Activated naive CD4-positive, alpha-beta T cell treated with anti-CD3 and anti-CD28 coated beads, Interleukin-2, amount 50 U/mL, for 72 hours (primary cell): ENCODE measurements at regions not wholly inside any gene's neighbourhood (a gene's known extent, or its start where the extent isn't known, plus 50 kb on each side); places are given as distances from the start of the nearest gene placed in this dataset.
"Not testable (repeated sequence)": the region's sequence is repeated elsewhere in the genome, so short reads cannot be mapped to it uniquely, and the experiment has no call there.

ENCODE experiments used
- ATAC-seq, 2 donors: fragments of 150-1000 bp; cut with Tn5 transposase; 2 replicates each; pipeline ENCODE4 v1.10.0; 2021; ENCODE audit warnings: mild to moderate bottlenecking in 2 of 2, moderate library complexity in 2 of 2
- DNase-seq, 2 donors: peaks; one replicate each; pipeline ENCODE4 v3.0.0; 2021 to 2022; ENCODE audit warnings: low spot score in 2 of 2
- H3K27ac Mint-ChIP-seq, 2 donors: one replicate each; pipeline ENCODE4 v1.8.0; 2022; ENCODE audit warnings: mild to moderate bottlenecking in 2 of 2, mixed read lengths in 2 of 2
- H3K36me3 Mint-ChIP-seq, 2 donors: one replicate each; pipeline ENCODE4 v1.8.0; 2022; ENCODE audit warnings: mixed read lengths in 2 of 2
- H3K9me3 Mint-ChIP-seq, 2 donors: one replicate each; pipeline ENCODE4 v1.8.0; 2022; ENCODE audit warnings: mixed read lengths in 2 of 2

GRCh38 chr15:75792236-75792635 is 51.0 kb upstream of the UBE2Q2 start:
- ATAC-seq, H3K27ac Mint-ChIP-seq, H3K9me3 Mint-ChIP-seq, DNase-seq, H3K36me3 Mint-ChIP-seq: not testable (repeated sequence)

GRCh38 chr15:75791337-75791713 is 51.9 kb upstream of the UBE2Q2 start:
- no peak for ATAC-seq
- Mint-ChIP-seq H3K9me3 (no peaks in the 10 kb centered on the region), H3K27ac (no peak overlapping the region), H3K36me3 (no peaks in the 10 kb centered on the region)
- no peak for DNase-seq

DNA sequence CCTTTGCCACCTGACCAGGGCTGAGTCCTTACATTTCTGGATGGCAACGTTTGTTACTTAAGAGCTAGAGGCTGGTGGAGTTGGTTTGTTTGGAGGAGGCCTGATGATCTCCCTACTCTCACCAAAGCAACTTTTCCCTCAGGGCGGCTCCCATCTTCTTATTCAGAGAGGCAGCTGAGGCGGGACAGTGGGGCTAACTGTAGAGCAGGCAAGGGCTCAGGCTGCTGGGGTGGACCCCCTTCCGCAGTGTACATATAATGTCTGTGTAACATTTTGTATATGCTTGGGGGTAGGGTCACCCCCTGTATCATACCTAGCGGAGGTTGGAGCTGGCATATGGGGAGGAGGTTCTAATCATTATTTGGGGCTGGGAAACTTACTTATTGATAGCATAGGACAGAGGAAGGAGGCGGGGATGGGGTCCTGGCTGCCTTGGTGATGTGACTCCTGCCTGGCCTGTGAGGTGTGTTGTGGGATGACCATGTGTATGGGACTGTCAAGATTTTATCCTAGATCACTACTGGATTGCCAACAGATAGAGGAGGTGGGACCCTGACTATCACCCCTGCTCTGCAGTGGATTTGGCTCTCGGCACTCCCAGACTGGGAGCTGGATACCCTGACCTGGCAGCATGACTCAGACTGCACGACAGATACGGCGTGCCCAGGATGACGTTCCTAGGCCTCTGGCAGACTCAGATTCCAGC is 52.5 kb upstream of the UBE2Q2 start:
- H3K36me3 Mint-ChIP-seq: no peaks in the 10 kb centered on the region
- no peak for DNase-seq
- H3K9me3 Mint-ChIP-seq: no peaks in the 10 kb centered on the region
- ATAC-seq: no peak
- H3K27ac Mint-ChIP-seq: no peak overlapping the region

- Mint-ChIP-seq H3K27ac (no peak overlapping the region), H3K9me3 (no peaks in the 10 kb centered on the region), H3K36me3 (no peaks in the 10 kb centered on the region)
- no peak for DNase-seq
- no peak for ATAC-seq
These were observed 56.7 kb upstream of the UBE2Q2 start for GRCh38 chr15:75786575-75786947.

- ATAC-seq (no peak), DNase-seq (no peak)
- Mint-ChIP-seq H3K9me3 (no peaks in the 10 kb centered on the region), H3K36me3 (no peaks in the 10 kb centered on the region), H3K27ac (no peak overlapping the region)
These were observed 57.3 kb upstream of the UBE2Q2 start for GRCh38 chr15:75785771-75786574.

DNA sequence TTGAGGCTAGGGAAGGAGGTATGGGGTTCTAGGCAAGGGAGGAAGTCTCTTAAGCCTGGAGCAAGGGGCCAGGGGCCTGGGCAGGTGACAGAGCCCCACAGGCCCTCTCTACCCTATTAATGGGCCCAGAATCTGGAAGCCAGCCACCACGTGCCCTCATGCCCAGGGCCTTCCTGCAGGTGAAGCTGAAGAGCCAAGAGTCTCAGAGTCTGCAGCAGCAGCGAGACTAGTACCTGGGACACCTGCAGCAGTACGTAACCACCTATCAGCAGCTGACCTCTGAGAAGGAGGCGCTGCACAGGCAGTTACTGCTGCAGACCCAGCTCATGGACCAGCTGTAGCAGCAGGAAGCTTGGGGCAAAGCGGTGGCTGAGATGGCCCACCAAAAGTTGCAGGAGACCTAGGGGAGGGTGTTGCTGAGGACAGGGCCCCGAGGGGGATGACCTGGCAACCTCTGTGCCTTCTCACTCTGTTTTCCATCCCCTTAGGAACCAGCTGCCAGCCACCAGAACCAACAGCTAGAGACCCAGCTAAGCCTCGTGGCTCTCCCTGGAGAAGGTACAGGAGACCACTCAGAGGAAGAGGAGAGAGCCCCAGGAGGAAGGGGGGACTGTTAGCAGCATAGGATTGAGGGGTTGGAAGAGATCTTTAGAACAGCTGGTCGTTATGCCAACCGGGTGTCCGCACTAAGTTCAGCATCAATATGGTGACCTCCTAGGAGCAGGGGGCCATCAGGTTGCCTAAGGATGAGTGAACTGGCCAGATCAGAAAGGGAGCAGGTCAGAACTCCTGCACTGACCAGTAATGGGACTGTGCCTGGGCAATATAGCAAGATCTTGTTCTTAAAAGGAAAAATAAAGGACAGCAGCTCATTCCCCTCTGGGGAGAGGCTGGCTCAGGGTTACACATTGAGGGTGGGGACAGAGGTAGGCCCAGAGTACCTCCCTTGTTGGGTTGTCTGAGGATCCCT is 58.5 kb upstream of the UBE2Q2 start:
- not testable (repeated sequence) for ATAC-seq, H3K9me3 Mint-ChIP-seq, H3K36me3 Mint-ChIP-seq, H3K27ac Mint-ChIP-seq, DNase-seq

DNA sequence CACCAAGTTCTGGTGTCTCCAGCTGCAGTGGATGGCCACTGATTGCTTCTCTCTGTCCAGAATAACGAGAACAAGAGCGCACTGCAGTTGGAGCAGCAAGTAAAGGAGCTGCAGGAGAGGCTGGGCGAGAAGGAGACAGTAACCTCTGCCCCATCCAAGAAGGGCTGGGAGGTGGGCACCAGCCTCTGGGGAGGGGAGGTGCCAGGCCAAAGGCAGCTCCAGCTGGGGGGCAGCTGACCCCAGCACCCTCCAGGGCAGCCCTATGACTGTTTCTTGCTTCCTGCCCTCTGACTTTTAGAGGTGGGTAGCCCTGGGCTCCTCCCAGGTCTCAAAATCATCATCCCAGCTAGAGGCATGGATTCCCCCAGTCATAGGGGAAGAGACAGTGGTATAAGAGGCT is 59.7 kb upstream of the UBE2Q2 start:
- not testable (repeated sequence) for DNase-seq, ATAC-seq, H3K27ac Mint-ChIP-seq, H3K9me3 Mint-ChIP-seq, H3K36me3 Mint-ChIP-seq

DNA sequence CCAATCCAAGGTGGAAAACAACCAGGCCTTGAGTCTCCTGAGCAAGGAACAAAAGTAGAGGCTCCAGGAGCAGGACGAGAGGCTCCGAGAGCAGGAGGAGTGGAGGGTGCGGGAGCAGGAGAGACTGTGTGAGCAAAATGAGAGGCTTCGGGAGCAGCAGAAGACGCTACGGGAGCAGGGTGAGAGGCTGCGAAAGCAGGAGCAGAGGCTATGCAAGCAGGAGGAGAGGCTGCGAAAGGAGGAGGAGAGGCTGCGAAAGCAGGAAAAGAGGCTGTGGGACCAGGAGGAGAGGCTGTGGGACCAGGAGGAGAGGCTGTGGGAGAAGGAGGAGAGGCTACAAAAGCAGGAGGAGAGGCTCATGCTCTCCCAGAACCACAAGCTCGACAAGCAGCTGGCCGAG is 60.3 kb upstream of the UBE2Q2 start:
- ATAC-seq (no peak), DNase-seq (no peak)
- H3K36me3 Mint-ChIP-seq: no peaks in the 10 kb centered on the region
- no peaks in the 10 kb centered on the region for H3K9me3 Mint-ChIP-seq
- peak overlapping the region in 1 of 2 donors; percentile 51 for H3K27ac Mint-ChIP-seq

DNA sequence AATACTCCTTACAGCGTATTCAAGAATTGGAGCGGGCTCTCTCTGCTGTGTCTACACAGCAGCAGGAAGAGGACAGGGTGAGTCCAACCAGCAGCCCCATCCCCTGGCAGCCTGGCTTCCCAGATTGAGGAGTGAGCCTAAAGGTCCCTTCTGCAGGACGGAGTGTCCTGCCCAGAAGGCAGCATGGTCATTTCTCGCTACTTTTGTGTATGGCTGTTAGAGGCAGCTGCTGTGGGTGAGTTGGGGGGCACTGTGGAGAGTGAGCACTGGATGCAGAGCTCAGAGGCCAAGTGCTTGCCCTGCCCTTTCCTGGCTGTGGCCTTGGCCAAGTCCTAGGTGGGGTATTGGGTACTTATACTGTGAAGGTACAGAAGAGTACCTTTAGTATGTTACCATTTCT is 62.3 kb upstream of the UBE2Q2 start:
- not testable (repeated sequence) for H3K9me3 Mint-ChIP-seq, DNase-seq, ATAC-seq, H3K27ac Mint-ChIP-seq, H3K36me3 Mint-ChIP-seq

DNA sequence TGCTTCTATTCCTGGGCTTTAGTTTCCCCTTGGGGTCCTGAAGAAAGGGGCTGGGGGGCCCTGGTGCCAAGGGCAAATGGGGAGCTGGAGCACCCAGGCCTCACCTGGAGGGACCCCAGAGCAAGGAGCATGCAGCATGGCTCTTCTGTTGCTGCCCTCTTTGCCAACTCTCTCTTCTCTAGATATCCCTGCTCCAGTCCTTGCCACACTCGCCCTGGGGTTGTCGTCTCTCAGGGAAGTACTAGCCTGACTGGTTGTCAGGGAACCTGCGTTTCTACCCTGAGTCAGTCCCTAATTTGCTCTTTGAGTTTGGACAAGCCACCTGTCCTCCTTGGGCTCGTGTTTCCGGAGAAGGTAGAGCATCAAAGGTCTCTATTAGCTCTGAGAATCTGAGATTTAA is 63.7 kb upstream of the UBE2Q2 start:
- DNase-seq (no peak), ATAC-seq (no peak)
- Mint-ChIP-seq H3K27ac (no peak overlapping the region), H3K36me3 (no peaks in the 10 kb centered on the region), H3K9me3 (no peaks in the 10 kb centered on the region)

GRCh38 chr15:75776871-75777610 is 64.4 kb upstream of the CSPG4 start:
- H3K27ac Mint-ChIP-seq: not testable (repeated sequence)

GRCh38 chr15:75776065-75776423 is 63.4 kb upstream of the CSPG4 start:
- Mint-ChIP-seq H3K36me3 (no peaks in the 10 kb centered on the region), H3K9me3 (no peaks in the 10 kb centered on the region), H3K27ac (peak overlapping the region in 1 of 2 donors; percentile 13)
- ATAC-seq (no peak), DNase-seq (no peak)

More at GRCh38 chr15:75776871-75777610, 64.4 kb upstream of the CSPG4 start:
- not testable (repeated sequence) for H3K36me3 Mint-ChIP-seq, DNase-seq, ATAC-seq, H3K9me3 Mint-ChIP-seq

DNA sequence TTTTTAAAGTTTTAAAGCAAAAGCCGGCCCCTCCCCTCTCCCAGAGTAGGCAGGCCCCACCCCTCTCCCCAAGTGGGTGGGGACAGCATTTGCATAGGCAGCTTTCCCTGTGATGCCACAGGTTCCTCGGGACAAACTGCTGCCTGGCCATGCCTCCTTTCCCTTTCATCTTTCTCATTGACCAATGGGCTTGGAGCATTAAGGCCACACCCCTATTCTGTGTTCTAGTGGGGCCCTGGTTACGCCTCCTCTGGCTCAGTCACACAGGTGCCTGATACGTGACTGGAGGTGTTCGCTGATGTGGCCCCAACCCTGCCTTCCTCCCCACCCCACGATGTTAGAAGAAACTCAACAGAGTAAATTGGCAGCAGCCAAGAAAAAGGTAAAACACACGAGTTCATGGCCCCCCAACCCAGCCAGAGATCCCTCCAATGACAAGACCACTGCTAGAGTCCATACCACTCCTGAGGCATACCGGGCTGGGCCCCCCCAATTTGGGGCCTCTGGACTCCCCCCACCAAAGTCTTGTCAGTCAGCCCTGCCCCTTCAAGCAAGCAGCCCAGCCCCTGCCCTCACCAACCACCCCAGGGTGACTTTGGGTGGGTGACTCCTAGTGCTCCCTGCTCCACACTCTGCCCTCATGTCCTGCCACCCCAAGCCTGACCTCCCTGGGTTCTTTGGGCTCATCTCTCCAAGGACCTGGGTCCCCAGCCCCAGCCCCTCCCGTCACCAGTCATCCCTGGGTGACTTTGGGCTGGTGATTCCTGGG is 62.8 kb upstream of the CSPG4 start:
- Mint-ChIP-seq H3K9me3 (no peaks in the 10 kb centered on the region), H3K27ac (no peak overlapping the region), H3K36me3 (no peaks in the 10 kb centered on the region)
- ATAC-seq: no peak
- no peak for DNase-seq

GRCh38 chr15:75773974-75774373 is 61.3 kb upstream of the CSPG4 start:
- not testable (repeated sequence) for H3K9me3 Mint-ChIP-seq, ATAC-seq, H3K36me3 Mint-ChIP-seq, DNase-seq, H3K27ac Mint-ChIP-seq

DNA sequence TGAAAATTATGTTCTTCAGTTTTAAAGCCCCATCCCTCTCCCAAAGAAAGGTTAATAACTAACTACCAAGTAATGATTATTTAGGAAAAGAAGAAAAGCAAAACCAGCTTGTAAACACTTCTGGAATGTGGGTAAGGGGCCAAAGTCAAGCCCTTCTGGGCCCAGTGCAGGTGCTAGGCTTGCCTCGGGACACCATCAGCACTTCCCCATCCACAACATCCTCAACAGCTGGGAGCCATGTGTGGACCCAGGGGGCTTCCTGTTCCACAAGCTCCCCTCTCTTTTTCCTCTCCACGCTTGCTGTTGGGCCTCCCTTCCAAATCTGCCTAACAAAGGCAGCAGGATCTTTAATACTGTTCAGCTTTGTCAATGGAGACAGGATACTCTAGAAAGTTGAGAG is 58.4 kb upstream of the CSPG4 start:
- DNase-seq, H3K27ac Mint-ChIP-seq, H3K36me3 Mint-ChIP-seq, H3K9me3 Mint-ChIP-seq, ATAC-seq: not testable (repeated sequence)

- Mint-ChIP-seq H3K36me3 (no peaks in the 10 kb centered on the region), H3K9me3 (no peaks in the 10 kb centered on the region), H3K27ac (no peak overlapping the region)
- ATAC-seq (no peak), DNase-seq (no peak)
These were observed 57.5 kb upstream of the CSPG4 start for GRCh38 chr15:75770131-75770530.
